ENCODE measurements at regions not wholly inside any gene's neighbourhood (a gene's known extent, or its start where the extent isn't known, plus 50 kb on each side); places are given as distances from the start of the nearest gene placed in this dataset.

DNA sequence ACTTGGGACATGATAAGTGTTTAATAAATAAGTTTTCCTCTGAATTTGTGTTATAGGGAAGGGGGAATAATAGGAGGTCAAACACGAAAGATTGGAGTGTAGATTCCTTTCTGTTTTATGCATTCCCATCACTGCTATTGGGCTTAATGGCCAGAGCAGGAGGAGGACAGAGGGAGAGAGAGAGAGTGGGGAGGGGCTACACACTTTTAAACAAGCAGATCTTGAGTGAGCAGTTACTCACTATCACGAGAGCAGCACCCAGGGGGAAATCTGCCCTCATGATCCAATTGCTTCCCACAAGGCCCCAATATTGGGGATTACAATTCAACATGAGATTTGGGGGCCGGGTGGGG is 505.0 kb downstream of the GRIN2A start:
- no peak overlapping the region for H3K4me3 ChIP-seq
- no peak overlapping the region for H3K27ac ChIP-seq
- TF ChIP-seq, protein P1, sequence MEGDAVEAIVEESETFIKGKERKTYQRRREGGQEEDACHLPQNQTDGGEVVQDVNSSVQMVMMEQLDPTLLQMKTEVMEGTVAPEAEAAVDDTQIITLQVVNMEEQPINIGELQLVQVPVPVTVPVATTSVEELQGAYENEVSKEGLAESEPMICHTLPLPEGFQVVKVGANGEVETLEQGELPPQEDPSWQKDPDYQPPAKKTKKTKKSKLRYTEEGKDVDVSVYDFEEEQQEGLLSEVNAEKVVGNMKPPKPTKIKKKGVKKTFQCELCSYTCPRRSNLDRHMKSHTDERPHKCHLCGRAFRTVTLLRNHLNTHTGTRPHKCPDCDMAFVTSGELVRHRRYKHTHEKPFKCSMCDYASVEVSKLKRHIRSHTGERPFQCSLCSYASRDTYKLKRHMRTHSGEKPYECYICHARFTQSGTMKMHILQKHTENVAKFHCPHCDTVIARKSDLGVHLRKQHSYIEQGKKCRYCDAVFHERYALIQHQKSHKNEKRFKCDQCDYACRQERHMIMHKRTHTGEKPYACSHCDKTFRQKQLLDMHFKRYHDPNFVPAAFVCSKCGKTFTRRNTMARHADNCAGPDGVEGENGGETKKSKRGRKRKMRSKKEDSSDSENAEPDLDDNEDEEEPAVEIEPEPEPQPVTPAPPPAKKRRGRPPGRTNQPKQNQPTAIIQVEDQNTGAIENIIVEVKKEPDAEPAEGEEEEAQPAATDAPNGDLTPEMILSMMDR (IDR thresholded peaks at IDR 0.05): no peak
- H3K4me1 ChIP-seq: no peaks in the 10 kb centered on the region
- H3K36me3 ChIP-seq: no peaks in the 10 kb centered on the region
- H3K9me3 ChIP-seq: no peaks in the 10 kb centered on the region
- no peak for DNase-seq (ENCODE audit: low spot score)
- no peaks in the 10 kb centered on the region for H3K27me3 ChIP-seq

DNA sequence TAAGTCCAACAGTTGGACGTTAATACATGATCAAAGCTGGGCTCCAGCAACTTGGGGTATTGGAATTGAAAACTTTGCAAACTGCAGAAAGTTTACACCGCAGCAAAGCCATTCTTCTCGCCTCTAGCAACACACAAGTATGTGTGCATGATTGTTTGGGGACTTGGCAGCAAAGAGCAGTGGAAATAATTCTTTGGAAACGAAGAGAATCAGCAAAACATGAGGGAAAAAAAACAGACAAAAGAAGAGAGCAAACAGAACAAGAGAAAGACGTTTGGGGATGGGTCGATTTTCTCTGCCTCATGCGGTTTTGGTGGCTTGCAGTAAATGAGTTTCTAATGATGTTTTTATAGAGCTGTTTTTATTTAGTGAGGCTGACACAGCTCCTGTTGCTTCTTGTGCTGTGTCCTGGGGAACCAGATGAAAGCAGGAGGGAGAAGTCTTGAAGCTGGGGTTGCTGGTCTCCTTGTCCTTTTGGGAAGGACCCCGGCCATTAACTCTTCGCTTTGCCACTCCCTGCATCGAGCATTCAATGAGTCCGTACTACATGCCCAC is 502.9 kb downstream of the GRIN2A start:
- H3K9me3 ChIP-seq: peaks cover 0 to 9% of the 10 kb centered on the region in 2 donors
- no peak for DNase-seq (ENCODE audit: low spot score)
- TF ChIP-seq, protein P1 (IDR thresholded peaks at IDR 0.05): no peak
- H3K27me3 ChIP-seq: no peaks in the 10 kb centered on the region
- no peaks in the 10 kb centered on the region for H3K36me3 ChIP-seq
- no peak overlapping the region for H3K27ac ChIP-seq
- H3K4me3 ChIP-seq: no peak overlapping the region
- H3K4me1 ChIP-seq: no peaks in the 10 kb centered on the region

DNA sequence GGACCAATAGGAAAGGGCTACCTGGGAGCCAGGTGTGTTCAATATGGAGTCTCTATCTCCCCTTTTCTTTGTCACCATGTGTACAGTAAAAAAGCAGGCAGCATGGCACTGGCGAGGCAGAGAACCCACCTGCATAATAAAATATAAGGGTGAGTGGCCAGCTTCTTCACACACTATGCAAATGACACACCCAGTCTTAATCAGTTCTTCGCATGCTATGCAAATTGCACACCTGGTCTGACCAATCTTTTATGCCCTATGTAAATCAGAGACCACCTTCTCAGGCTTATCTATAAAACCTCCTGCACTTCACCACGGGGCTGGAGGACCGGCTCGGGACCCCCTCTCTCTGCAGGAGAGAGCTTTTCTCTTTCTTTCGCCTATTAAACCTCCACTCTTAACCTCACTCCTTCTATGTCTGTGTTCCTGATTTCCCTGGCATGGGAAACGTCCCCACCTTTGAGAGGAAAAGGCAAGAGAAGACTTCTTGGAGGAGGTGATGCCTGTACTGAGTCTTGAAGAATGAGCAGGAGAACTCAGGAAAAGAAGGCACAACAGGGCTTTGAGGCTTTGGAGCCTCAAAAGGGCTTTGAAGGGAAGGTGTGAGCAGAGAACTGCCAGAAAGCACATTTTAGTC is 502.1 kb downstream of the GRIN2A start:
- Histone ChIP-seq H3K9me3 (peaks cover 0 to 9% of the 10 kb centered on the region in 2 donors), H3K4me3 (no peak overlapping the region), H3K4me1 (no peaks in the 10 kb centered on the region), H3K27me3 (no peaks in the 10 kb centered on the region), H3K27ac (no peak overlapping the region), H3K36me3 (no peaks in the 10 kb centered on the region)
- DNase-seq (ENCODE audit: low spot score): no peak
- TF ChIP-seq, protein P1 (IDR thresholded peaks at IDR 0.05): no peak

DNA sequence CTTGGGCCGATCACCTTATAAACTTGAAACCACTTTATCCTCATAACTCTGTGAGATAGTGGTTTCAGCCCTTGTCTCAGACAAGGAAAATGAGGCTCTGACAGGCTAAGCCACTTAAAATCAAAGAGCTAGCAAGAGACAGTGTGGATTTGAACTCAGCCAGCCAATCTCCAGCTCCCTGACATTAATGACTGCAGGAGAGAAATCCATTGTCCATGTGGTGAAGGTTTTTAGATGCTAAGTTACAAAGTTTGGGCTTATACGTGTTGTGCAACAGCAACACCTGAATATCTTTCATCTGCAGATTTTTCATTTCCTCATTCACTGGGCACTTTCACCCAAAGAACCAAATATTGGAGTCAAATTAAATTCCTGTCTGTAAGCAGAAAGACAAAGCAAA is 501.3 kb downstream of the GRIN2A start:
- no peak for DNase-seq (ENCODE audit: low spot score)
- TF ChIP-seq, protein P1 (IDR thresholded peaks at IDR 0.05): no peak
- Histone ChIP-seq H3K4me3 (no peak overlapping the region), H3K27me3 (no peaks in the 10 kb centered on the region), H3K27ac (no peak overlapping the region), H3K9me3 (peaks cover 0 to 9% of the 10 kb centered on the region in 2 donors), H3K36me3 (no peaks in the 10 kb centered on the region), H3K4me1 (no peaks in the 10 kb centered on the region)

DNA sequence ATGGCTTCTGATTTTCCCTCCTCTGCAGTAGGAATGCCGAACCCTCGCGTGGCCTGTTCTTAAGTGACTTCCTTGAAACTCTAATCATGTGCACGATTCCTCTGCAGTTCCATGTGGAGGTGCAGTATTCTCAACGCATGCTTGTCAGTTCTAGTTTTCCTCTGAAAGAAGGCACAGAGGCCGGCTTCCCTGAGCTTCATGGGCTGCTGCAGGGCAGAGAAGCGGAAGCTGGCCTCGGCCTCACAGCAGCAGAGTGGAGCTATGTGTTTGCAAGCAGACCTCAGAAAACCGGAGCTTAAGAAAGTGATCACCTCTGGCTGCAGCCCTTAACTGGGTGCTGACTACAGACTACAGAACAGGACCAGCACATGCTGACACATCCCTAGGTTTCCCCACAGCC is 500.7 kb downstream of the GRIN2A start:
- Histone ChIP-seq H3K27ac (no peak overlapping the region), H3K36me3 (no peaks in the 10 kb centered on the region), H3K27me3 (no peaks in the 10 kb centered on the region), H3K4me3 (no peak overlapping the region), H3K4me1 (no peaks in the 10 kb centered on the region), H3K9me3 (peaks cover 0 to 9% of the 10 kb centered on the region in 2 donors)
- DNase-seq (ENCODE audit: low spot score): no peak
- TF ChIP-seq, protein P1 (IDR thresholded peaks at IDR 0.05): no peak

DNA sequence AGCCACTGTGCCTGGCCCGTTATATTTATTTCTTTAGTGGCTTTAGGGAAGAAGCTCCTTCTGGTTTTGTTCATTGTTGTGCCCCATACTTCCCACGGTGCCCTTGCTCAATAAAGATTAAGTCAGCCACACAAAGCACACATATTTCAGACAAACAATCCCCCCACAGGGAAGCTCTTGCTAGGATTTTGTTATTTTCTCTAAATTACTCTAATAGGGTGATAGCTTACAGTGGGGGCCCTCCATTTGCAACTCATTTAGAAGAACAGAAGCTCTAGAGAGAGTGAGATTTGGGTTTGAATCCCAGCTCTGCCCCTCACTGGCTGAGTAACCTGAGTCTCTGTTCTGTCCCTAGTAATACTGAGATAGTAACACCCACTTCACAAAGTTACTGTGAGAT is 499.9 kb downstream of the GRIN2A start:
- Histone ChIP-seq H3K4me1 (no peaks in the 10 kb centered on the region), H3K27ac (no peak overlapping the region), H3K9me3 (peaks cover 0 to 9% of the 10 kb centered on the region in 2 donors), H3K36me3 (no peaks in the 10 kb centered on the region), H3K27me3 (no peaks in the 10 kb centered on the region), H3K4me3 (no peak overlapping the region)
- no peak for DNase-seq (ENCODE audit: low spot score)
- TF ChIP-seq, protein P1 (IDR thresholded peaks at IDR 0.05): no peak

Data from right atrium auricular region (tissue), 2 donors.